ENCODE measurements at regions not wholly inside any gene's neighbourhood (a gene's known extent, or its start where the extent isn't known, plus 50 kb on each side); places are given as distances from the start of the nearest gene placed in this dataset.

DNA sequence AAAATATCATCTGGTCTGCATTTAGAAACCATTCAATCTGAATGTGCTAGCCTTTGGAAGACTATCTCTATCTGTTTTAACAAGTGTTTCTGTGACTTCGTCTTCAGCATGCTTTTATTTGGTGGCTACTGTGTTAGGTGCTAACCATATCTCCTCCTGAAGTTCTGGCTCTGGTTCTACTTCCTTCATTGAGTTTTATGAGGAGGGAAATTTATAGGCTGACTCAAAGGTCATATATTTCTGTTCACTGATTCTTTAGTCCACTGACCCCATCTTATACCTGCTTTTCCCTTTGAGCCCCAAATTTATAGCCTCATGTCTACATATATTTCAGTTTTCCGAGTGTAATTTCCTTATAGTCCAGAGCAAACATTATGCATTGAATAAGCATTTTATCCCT, 295.0 kb upstream of the RASGRP1 start:
- ChIA-PET POLR2A (ENCODE audit: partially characterized antibody) (interaction anchor here (0.6 kb wide), 1 partner anchor 288 kb away, joined by 3 read pairs; no protein-coding TSS in a partner anchor), CTCF (ENCODE audit: partially characterized antibody) (interaction anchor here (0.7 kb wide), 1 partner anchor 53 kb away, joined by 3 read pairs; no protein-coding TSS in a partner anchor)
- H3K9me3 ChIP-seq (ENCODE audit: insufficient read depth in 2 of 2, low read depth in 1 of 2, low read length in 1 of 2), result no peaks in the 10 kb centered on the region
- H3K79me1 ChIP-seq (ENCODE audit: low read depth, low read length), result no peaks in the 10 kb centered on the region
- H2BK20ac ChIP-seq (ENCODE audit: low read length), result no peak overlapping the region
- no peaks in the 10 kb centered on the region for H3K79me2 ChIP-seq (ENCODE audit: control insufficient read depth in 1 of 2, insufficient read depth in 2 of 2, low read length in 2 of 2)
- no peak overlapping the region for H2BK15ac ChIP-seq (ENCODE audit: low read length)
- H3K36me3 ChIP-seq (ENCODE audit: control insufficient read depth in 2 of 4, insufficient read depth in 4 of 4, low read length in 3 of 4), result no peaks in the 10 kb centered on the region
- DNase-seq (ENCODE audit: low read depth in 1 of 2, low spot score in 2 of 2), result no peak
- H3K27ac ChIP-seq (ENCODE audit: low read depth, low read length), result no peak overlapping the region
- no peak overlapping the region for H3K18ac ChIP-seq (ENCODE audit: extremely low read depth, low read length)
- H3K14ac ChIP-seq (ENCODE audit: insufficient read length), result no peak overlapping the region
- H3K4ac ChIP-seq (replicated peaks; ENCODE audit: insufficient read length, low read depth, low read length), result no peak overlapping the region
- no peak overlapping the region for H2AFZ ChIP-seq (ENCODE audit: low read length)
- H4K5ac ChIP-seq (ENCODE audit: insufficient read length, low read depth, low read length), result no peak overlapping the region
- no peak overlapping the region for H3K4me3 ChIP-seq (ENCODE audit: extremely low read depth in 1 of 4, insufficient read depth in 2 of 4, low read depth in 3 of 4, low read length in 4 of 4)
- H2BK5ac ChIP-seq (ENCODE audit: low read depth, low read length), result no peak overlapping the region
- H2BK120ac ChIP-seq (replicated peaks; ENCODE audit: low read depth, low read length), result no peak overlapping the region
- H2BK12ac ChIP-seq (ENCODE audit: low read depth, low read length), result no peak overlapping the region
- H3K23me2 ChIP-seq (ENCODE audit: low read depth, low read length), result no peaks in the 10 kb centered on the region
- no peaks in the 10 kb centered on the region for H3K27me3 ChIP-seq (replicated peaks in 1 of 4; ENCODE audit: control insufficient read depth in 3 of 4, extremely low read depth in 1 of 4, insufficient read depth in 3 of 4, low read length in 3 of 4)
- H3K4me2 ChIP-seq (ENCODE audit: insufficient read depth in 1 of 2, low read depth in 2 of 2, low read length in 2 of 2), result no peak overlapping the region
- no peaks in the 10 kb centered on the region for H3K4me1 ChIP-seq (replicated peaks in 1 of 4; ENCODE audit: control insufficient read depth in 3 of 4, insufficient read depth in 4 of 4, low read length in 3 of 4)
- WGBS, 2 experiments (ENCODE audit: extremely low coverage in 1 of 2, insufficient coverage in 1 of 2, insufficient read length in 1 of 2, insufficient replicate concordance in 2 of 2, low coverage in 1 of 2, low lambda C conversion rate in 2 of 2, missing lambda C conversion rate in 1 of 2), result 93% methylated on average over 2 of the region's 2 CpGs; no CpG with 5 or more reads in 1 of the 2 experiments
- no peak overlapping the region for H3K56ac ChIP-seq (replicated peaks; ENCODE audit: insufficient read length, low read depth, low read length)
- FAIRE-seq, result no peak
- H2AK5ac ChIP-seq (ENCODE audit: low read depth, low read length), result no peak overlapping the region
- no peak overlapping the region for H4K8ac ChIP-seq (ENCODE audit: extremely low read depth, insufficient read depth, low read length)
- H3K9ac ChIP-seq (replicated peaks in 1 of 4; ENCODE audit: extremely low read depth in 1 of 4, low read depth in 3 of 4, low read length in 3 of 4), result no peak overlapping the region
- no peak overlapping the region for H4K91ac ChIP-seq (replicated peaks; ENCODE audit: insufficient read length, low read length)
- H3K23ac ChIP-seq (ENCODE audit: insufficient read length), result no peak overlapping the region
- TF ChIP-seq BRCA1 (IDR thresholded peaks at IDR 0.05; ENCODE audit: low read depth, low read length), result no peak
- TF ChIP-seq ATF2 (IDR thresholded peaks at IDR 0.05; ENCODE audit: low read length), result no peak
- no peak for TF ChIP-seq CTBP2 (IDR thresholded peaks at IDR 0.05; ENCODE audit: borderline replicate concordance, insufficient read depth, insufficient read length, low read length)
- TF ChIP-seq SIN3A (conservative IDR thresholded peaks at IDR 0.05 in 1 of 2, IDR thresholded peaks at IDR 0.05 in 1 of 2; ENCODE audit: low read depth in 1 of 2, low read length in 2 of 2), result no peak
- no peak for TF ChIP-seq CHD1 (IDR thresholded peaks at IDR 0.05; ENCODE audit: low read depth, low read length)
- no peak for TF ChIP-seq CREB1 (IDR thresholded peaks at IDR 0.05)
- H4K20me1 ChIP-seq (replicated peaks in 1 of 2; ENCODE audit: control insufficient read depth in 1 of 2, insufficient read depth in 2 of 2, low read length in 2 of 2), result no peaks in the 10 kb centered on the region
